Stimulated activated CD4-positive, alpha-beta T cell treated with anti-CD3 and anti-CD28 coated beads, Interleukin-4, amount 100 ng/mL, for 1 hour (primary cell): ENCODE measurements at regions not wholly inside any gene's neighbourhood (a gene's known extent, or its start where the extent isn't known, plus 50 kb on each side); places are given as distances from the start of the nearest gene placed in this dataset.

Experiments used
- DNase-seq: peaks from one replicate; pipeline ENCODE4 v3.0.0-alpha.2; 2020

GRCh38 chr13:76397413-76397812, 488.8 kb downstream of the KCTD12 start:
- DNase-seq = no peak

DNA sequence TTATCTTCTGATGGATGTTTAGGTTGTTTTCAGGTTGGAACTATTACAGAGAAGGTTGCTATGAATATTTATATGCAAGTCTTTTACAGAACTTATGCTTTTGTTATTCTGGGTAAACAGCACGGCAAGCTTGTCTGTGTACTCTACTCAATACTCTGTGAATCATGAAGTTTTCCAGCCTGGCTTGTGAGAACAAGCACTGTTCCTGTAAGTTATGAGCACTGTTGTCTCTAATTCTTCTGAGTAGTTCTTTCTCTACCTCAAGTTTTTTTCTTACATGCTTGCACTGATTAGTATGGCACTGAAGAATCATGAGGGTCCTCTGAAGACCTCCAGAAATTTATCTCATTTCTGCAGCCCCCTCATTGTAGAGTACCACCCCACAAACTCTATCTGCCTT, 496.9 kb downstream of the KCTD12 start:
- no peak for DNase-seq

- no peak for DNase-seq
These were observed 498.6 kb downstream of the KCTD12 start for GRCh38 chr13:76387566-76387965.

- no peak for DNase-seq
These were observed 499.9 kb downstream of the KCTD12 start for GRCh38 chr13:76386321-76386720.

- DNase-seq = no peak
These were observed 500.6 kb downstream of the KCTD12 start for GRCh38 chr13:76385586-76385985.

- DNase-seq = no peak
These were observed 502.3 kb downstream of the KCTD12 start for GRCh38 chr13:76383676-76384461.

GRCh38 chr13:76380446-76381065, 505.6 kb downstream of the KCTD12 start:
- DNase-seq = no peak

DNA sequence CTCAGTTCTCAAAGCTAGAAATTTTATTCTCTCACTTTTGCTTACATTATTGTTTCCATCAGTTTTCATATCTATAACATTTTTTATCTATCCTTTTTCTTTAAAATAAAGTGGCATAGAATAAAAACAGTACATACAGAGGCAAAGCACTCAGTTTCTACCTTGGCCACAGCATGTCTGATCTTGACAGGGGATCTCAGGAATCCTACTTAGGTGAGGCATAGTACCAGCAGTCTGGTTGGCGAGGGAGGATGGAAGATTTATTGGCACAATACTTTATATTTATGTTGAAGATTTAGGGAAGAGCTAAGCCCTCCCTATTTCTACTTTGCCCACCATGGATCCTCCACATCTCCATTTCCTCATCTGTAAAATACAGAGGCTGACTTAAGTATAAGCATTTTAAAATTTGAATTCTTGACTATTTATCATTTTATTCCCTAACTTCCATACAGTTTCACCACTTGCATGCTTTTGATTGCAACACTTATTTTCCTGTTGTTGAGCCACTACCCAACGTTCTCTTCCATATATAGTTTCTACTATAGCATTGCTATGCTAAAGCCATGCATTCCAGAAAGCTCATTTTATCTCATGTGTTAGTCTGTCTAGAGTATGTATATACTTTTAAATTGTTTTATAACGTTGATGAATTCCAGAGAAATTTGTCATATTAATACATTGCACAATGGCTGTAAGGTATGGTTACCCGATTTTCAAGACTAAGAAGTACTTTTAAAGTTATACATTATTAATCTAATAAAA, 506.7 kb downstream of the KCTD12 start:
- no peak for DNase-seq

- no peak for DNase-seq
These were observed 507.4 kb downstream of the KCTD12 start for GRCh38 chr13:76378767-76379166.

GRCh38 chr13:76363682-76364289, 522.4 kb downstream of the KCTD12 start:
- DNase-seq = no peak

DNA sequence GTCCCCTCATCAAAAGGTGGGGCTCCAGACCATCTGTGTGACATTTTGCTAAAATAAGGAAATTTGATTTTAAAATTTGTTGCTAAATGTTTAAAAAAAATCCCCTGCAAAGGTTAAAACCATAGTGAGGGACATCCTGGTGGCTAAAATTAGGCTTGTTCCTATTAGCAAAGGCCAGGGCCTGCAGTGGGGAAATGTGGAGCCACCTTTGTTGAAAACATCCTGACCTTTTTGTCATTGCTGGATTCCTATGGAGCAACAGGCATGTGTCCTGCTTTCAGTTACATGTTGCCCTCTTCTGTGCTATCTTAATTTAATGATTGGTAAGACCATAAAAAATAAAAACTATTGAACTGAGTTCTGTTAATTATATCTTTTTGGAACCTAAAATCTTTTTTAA, 524.3 kb downstream of the KCTD12 start:
- DNase-seq = no peak

DNA sequence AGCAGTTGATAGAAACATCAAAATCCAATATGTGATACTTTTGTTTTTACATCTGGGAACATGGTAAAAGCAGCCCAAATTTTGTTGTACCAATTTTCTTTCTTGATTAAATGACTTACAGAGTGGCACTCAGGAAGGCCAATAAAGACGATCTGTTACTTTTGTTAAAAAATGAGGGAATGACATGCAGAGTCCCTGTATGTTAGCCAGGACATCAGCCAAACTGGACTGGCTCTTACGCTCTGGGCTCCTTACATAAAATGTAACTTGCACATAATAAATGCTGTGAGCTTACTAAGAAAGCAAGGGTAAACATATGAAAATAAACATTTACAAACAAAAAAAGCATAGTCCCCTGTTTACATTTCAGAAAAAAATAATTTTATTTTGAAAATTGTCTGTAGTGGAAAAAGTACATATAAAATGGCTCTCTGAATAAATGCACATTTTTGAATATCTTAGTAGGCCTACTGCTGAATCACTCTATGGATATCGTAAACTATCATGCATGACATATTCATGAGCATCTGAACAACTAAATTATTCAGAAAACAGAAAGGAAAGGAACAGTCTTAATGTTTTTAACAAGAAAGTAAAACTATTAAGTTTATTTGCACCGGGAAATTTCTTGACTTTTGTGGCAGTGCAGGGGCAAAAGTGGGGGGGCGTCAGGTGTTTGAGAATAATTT, 534.5 kb downstream of the KCTD12 start:
- DNase-seq = no peak

GRCh38 chr13:76350399-76350798, 535.8 kb downstream of the KCTD12 start:
- DNase-seq = no peak

DNA sequence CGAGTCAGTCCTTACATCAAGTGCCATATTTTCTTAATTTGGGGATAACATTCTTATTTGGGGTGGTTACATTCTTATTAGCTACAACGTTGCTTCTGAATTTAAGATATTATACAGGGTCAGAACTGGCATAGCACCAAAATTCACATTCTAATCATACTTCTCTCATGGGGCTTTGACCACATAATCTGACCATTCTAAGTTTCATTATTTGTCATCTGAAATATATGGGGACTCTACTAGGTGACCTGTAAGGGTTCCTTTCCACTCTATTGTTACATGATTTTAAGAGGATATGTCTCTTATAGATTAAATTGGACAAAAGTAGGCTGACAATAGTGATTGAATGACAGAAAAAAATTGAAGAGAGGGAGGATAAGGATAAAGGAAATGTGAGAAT, 536.5 kb downstream of the KCTD12 start:
- no peak for DNase-seq

GRCh38 chr13:76339649-76340048, 546.6 kb downstream of the KCTD12 start:
- no peak for DNase-seq

- no peak for DNase-seq
These were observed 548.2 kb downstream of the KCTD12 start for GRCh38 chr13:76338003-76338402.

GRCh38 chr13:76336889-76337844, 549.0 kb downstream of the KCTD12 start:
- no peak for DNase-seq

DNA sequence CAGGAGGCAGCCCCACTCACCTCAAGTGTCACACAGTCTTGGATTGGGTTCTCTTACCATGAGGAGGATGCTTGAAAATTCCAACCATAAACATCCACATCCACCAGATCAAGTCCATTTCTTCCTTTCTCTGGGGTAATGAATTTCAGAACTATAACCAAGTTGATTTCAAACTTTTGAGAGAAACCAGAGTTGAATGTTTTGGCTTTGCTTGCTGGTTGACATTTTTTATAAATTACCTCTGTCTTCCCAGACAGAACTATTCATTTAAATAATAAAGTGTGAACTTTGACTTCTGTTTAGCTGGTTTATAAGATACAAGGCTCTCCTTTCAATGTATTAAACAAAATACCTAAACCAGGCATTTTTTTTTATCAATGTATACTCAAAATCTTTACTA, 550.7 kb downstream of the KCTD12 start:
- no peak for DNase-seq

- no peak for DNase-seq
These were observed 554.1 kb downstream of the KCTD12 start for GRCh38 chr13:76331943-76332712.

DNA sequence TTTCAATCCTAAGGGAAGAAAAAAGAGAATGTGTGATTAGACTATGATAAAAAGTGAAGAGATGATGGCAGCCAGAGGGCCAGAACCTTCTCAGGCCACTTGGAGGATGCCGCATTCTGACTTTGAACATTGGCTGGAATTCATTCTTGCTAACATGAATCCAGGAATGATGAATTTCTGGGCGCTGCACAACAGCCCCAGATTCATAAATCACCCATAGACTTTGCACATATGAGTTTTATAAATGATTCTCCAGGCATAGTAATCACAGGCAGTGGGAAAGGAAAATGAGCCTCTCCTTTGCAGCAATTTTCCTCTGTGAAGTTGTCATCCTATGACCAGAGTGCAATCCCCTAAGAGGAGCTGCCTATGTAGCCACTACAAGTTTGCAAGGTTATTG, 555.4 kb downstream of the KCTD12 start:
- DNase-seq = no peak
